ENCODE measurements at regions not wholly inside any gene's neighbourhood (a gene's known extent, or its start where the extent isn't known, plus 50 kb on each side); places are given as distances from the start of the nearest gene placed in this dataset.

GRCh38 chr15:29910068-29910467 is 87.8 kb upstream of the TJP1 start (continued):
- TF ChIP-seq ZNF407 (CRISPR knock-in tag; IDR thresholded peaks at IDR 0.05; ENCODE audit: not compliant biosample characterization), result no peak
- no peak for TF ChIP-seq ZSCAN21 (CRISPR knock-in tag; IDR thresholded peaks at IDR 0.05; ENCODE audit: borderline replicate concordance)
- no peak for TF ChIP-seq POLR2A (IDR thresholded peaks at IDR 0.05; ENCODE audit: insufficient read depth in 1 of 2, low read depth in 2 of 2, low read length in 2 of 2)
- TF ChIP-seq ZNF160 (CRISPR knock-in tag; IDR thresholded peaks at IDR 0.05), result no peak

- Histone ChIP-seq H3K4me2 (ENCODE audit: low read depth, low read length) (no peak overlapping the region), H3K27me3 (ENCODE audit: control insufficient read depth in 1 of 2, insufficient read depth in 2 of 2, low read length in 2 of 2) (no peaks in the 10 kb centered on the region; a peak in 1 of 5 replicates), H3K4me1 (ENCODE audit: insufficient read depth, low read length) (no peaks in the 10 kb centered on the region), H3K36me3 (replicated peaks in 1 of 2; ENCODE audit: control insufficient read depth in 1 of 2, insufficient read depth in 2 of 2, low read length in 2 of 2) (no peaks in the 10 kb centered on the region), H4K20me1 (ENCODE audit: insufficient read depth, low read length) (no peaks in the 10 kb centered on the region), H3K4me3 (replicated peaks in 1 of 3; ENCODE audit: insufficient read depth in 1 of 3, low read depth in 2 of 3, low read length in 3 of 3) (no peak overlapping the region), H3K9ac (ENCODE audit: insufficient read depth, low read depth, low read length) (no peak overlapping the region), H3K27ac (ENCODE audit: extremely low read length, insufficient read depth, low read length) (no peak overlapping the region), H3K79me2 (ENCODE audit: insufficient read depth, low read length) (no peaks in the 10 kb centered on the region), H2AFZ (ENCODE audit: low read length) (no peak overlapping the region), H3K9me3 (ENCODE audit: low read length) (no peaks in the 10 kb centered on the region)
- FAIRE-seq, result no peak
- ChIA-PET CTCF (ENCODE audit: low intra/inter-chr PET ratio, low total read pairs) (no interaction called here), POLR2A (no interaction called here)
- WGBS (ENCODE audit: low lambda C conversion rate), result 35% methylated on average over 4 of the region's 4 CpGs
- intact Hi-C loops (cut with micrococcal nuclease; ENCODE audit: unreplicated experiment) (no loop called here), in situ Hi-C loops (cut with HindIII; ENCODE audit: extremely low pct_ligation_motif_present, low pct_unique_long_range_greater_than_20kb) (no loop called here)
- no TSS peak for BruUV-seq (replicated peaks)
- DNase-seq (ENCODE audit: low spot score), result no peak
- ATAC-seq, result no peak
- TF ChIP-seq SIX4 (CRISPR knock-in tag; IDR thresholded peaks at IDR 0.05) (no peak), ZNF616 (CRISPR knock-in tag; IDR thresholded peaks at IDR 0.05; ENCODE audit: low read depth) (no peak), NR2F6 (IDR thresholded peaks at IDR 0.05) (no peak), NR2F6 (CRISPR knock-in tag; IDR thresholded peaks at IDR 0.05) (no peak), DR1 (CRISPR knock-in tag; IDR thresholded peaks at IDR 0.05) (no peak), ZNF720 (CRISPR knock-in tag; IDR thresholded peaks at IDR 0.05) (no peak), CC2D1A (CRISPR knock-in tag; IDR thresholded peaks at IDR 0.05) (no peak), ZNF335 (CRISPR knock-in tag; IDR thresholded peaks at IDR 0.05) (no peak), PAWR (CRISPR knock-in tag; IDR thresholded peaks at IDR 0.05; ENCODE audit: borderline replicate concordance) (no peak), ZBTB25 (CRISPR knock-in tag; IDR thresholded peaks at IDR 0.05) (no peak)
These were observed 82.6 kb upstream of the TJP1 start for GRCh38 chr15:29904757-29905417.
